ENCODE measurements at regions not wholly inside any gene's neighbourhood (a gene's known extent, or its start where the extent isn't known, plus 50 kb on each side); places are given as distances from the start of the nearest gene placed in this dataset.

DNA sequence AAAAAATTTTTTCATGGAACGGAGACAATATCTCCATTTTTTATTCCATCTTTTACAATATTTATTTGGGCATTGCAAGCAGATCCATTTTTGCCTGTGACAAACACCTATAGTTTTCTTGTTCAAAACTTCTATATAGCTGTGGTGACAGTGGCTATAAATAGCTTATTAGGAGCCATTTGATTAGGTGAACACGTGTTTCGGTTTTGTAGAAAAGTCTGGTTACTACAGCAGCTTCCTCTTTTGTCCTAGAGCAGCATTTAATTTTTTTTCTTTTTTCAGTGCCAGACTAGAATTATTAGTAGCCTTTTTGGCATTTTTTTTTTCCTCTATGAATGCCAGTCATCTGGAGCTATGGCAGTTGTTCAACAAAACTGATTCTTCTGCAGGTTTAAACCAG, 123.5 kb downstream of the RXFP2 start:
- no peak overlapping the region for H3K4me2 ChIP-seq (ENCODE audit: low read length)
- H3K36me3 ChIP-seq (ENCODE audit: control insufficient read depth, low read length): no peaks in the 10 kb centered on the region
- TF ChIP-seq EZH2phosphoT487 (IDR thresholded peaks at IDR 0.05; ENCODE audit: borderline replicate concordance, low read length): no peak
- no peak for TF ChIP-seq CTCF (IDR thresholded peaks at IDR 0.05; ENCODE audit: low read depth, low read length, poor library complexity, severe bottlenecking)
- H4K20me1 ChIP-seq (ENCODE audit: control insufficient read depth, insufficient read depth, low read depth, low read length): no peaks in the 10 kb centered on the region
- H3K9me2 ChIP-seq (replicated peaks; ENCODE audit: control insufficient read depth, low read length): no peaks in the 10 kb centered on the region
- H3K27ac ChIP-seq (ENCODE audit: low read depth, low read length): no peak overlapping the region
- no peaks in the 10 kb centered on the region for H3K4me1 ChIP-seq (ENCODE audit: control insufficient read depth, low read length)
- no peaks in the 10 kb centered on the region for H3K9me3 ChIP-seq (ENCODE audit: control insufficient read depth, insufficient read depth, low read length)
- H3K27me3 ChIP-seq (ENCODE audit: control insufficient read depth, low read length): peaks cover 6% of the 10 kb centered on the region
- no peak overlapping the region for H3K4me3 ChIP-seq (ENCODE audit: low read length)
- H3K79me2 ChIP-seq (ENCODE audit: control insufficient read depth, low read length): no peaks in the 10 kb centered on the region
- no peaks in the 10 kb centered on the region for H3F3A ChIP-seq (ENCODE audit: control insufficient read depth, insufficient read depth)

GRCh38 chr13:31864307-31864706, 125.0 kb downstream of the RXFP2 start:
- no peaks in the 10 kb centered on the region for H3K4me1 ChIP-seq (ENCODE audit: control insufficient read depth, low read length)
- H3F3A ChIP-seq (ENCODE audit: control insufficient read depth, insufficient read depth): no peaks in the 10 kb centered on the region

DNA sequence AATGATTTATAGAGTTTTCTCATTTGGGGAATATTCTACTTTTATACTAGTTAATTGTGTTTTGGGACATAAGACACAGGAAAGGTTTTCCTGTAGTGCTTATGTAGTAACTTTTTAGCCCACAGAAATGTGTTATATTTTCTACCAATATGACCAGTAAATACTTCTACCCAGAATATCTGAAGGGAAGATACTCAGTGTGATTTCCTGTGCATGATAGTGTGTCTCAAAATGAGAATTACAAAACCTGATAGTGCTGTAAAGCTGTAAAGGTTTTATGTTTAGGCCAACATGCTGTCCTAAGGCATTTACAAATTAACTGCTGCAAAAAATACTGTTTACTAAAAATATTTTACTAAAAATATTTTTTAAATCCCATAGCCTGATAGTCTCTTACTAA, 126.8 kb downstream of the RXFP2 start:
- Histone ChIP-seq H3K36me3 (ENCODE audit: control insufficient read depth, low read length) (no peaks in the 10 kb centered on the region), H3K27me3 (ENCODE audit: control insufficient read depth, low read length) (no peaks in the 10 kb centered on the region), H4K20me1 (ENCODE audit: control insufficient read depth, insufficient read depth, low read depth, low read length) (no peaks in the 10 kb centered on the region), H3K4me2 (ENCODE audit: low read length) (no peak overlapping the region), H3K79me2 (ENCODE audit: control insufficient read depth, low read length) (no peaks in the 10 kb centered on the region), H3K9me2 (replicated peaks; ENCODE audit: control insufficient read depth, low read length) (no peaks in the 10 kb centered on the region), H3K9me3 (ENCODE audit: control insufficient read depth, insufficient read depth, low read length) (no peaks in the 10 kb centered on the region), H3F3A (ENCODE audit: control insufficient read depth, insufficient read depth) (no peaks in the 10 kb centered on the region), H3K27ac (ENCODE audit: low read depth, low read length) (no peak overlapping the region), H3K4me1 (ENCODE audit: control insufficient read depth, low read length) (no peaks in the 10 kb centered on the region), H3K4me3 (ENCODE audit: low read length) (no peak overlapping the region)
- TF ChIP-seq EZH2phosphoT487 (IDR thresholded peaks at IDR 0.05; ENCODE audit: borderline replicate concordance, low read length): no peak
- TF ChIP-seq CTCF (IDR thresholded peaks at IDR 0.05; ENCODE audit: low read depth, low read length, poor library complexity, severe bottlenecking): no peak

More at GRCh38 chr13:31864307-31864706, 125.0 kb downstream of the RXFP2 start:
- Histone ChIP-seq H3K27me3 (ENCODE audit: control insufficient read depth, low read length) (peaks cover 4% of the 10 kb centered on the region; the same call in 1 of the 2 replicates), H3K79me2 (ENCODE audit: control insufficient read depth, low read length) (no peaks in the 10 kb centered on the region), H3K27ac (ENCODE audit: low read depth, low read length) (no peak overlapping the region), H3K4me2 (ENCODE audit: low read length) (no peak overlapping the region), H3K9me3 (ENCODE audit: control insufficient read depth, insufficient read depth, low read length) (no peaks in the 10 kb centered on the region), H3K9me2 (replicated peaks; ENCODE audit: control insufficient read depth, low read length) (no peaks in the 10 kb centered on the region), H4K20me1 (ENCODE audit: control insufficient read depth, insufficient read depth, low read depth, low read length) (no peaks in the 10 kb centered on the region), H3K4me3 (ENCODE audit: low read length) (no peak overlapping the region), H3K36me3 (ENCODE audit: control insufficient read depth, low read length) (no peaks in the 10 kb centered on the region)
- TF ChIP-seq CTCF (IDR thresholded peaks at IDR 0.05; ENCODE audit: low read depth, low read length, poor library complexity, severe bottlenecking) (no peak), EZH2phosphoT487 (IDR thresholded peaks at IDR 0.05; ENCODE audit: borderline replicate concordance, low read length) (no peak)

DNA sequence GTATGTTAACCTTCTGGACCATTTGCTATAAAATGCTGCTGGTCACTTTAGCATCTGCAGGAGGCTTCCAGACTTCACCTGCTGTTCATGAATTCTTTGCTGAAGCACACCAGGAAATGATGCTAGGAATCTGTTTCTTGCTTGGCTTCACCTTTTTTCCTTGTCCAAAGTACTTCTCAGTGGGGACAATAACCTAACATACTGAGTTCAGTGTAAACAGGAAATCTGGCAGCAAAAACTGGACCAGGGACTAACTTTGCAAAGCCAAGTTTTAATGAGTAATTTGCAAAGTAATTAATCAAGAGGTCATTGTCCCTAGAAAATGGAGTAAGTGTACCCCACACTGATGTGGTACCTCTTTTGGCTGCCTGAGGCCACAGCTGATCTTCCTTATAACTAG, 128.4 kb downstream of the RXFP2 start:
- TF ChIP-seq CTCF (IDR thresholded peaks at IDR 0.05; ENCODE audit: low read depth, low read length, poor library complexity, severe bottlenecking): no peak
- no peak for TF ChIP-seq EZH2phosphoT487 (IDR thresholded peaks at IDR 0.05; ENCODE audit: borderline replicate concordance, low read length)
- no peaks in the 10 kb centered on the region for H3K9me3 ChIP-seq (ENCODE audit: control insufficient read depth, insufficient read depth, low read length)
- no peaks in the 10 kb centered on the region for H4K20me1 ChIP-seq (ENCODE audit: control insufficient read depth, insufficient read depth, low read depth, low read length)
- H3F3A ChIP-seq (ENCODE audit: control insufficient read depth, insufficient read depth): no peaks in the 10 kb centered on the region
- H3K4me2 ChIP-seq (ENCODE audit: low read length): no peak overlapping the region
- H3K4me1 ChIP-seq (ENCODE audit: control insufficient read depth, low read length): no peaks in the 10 kb centered on the region
- H3K79me2 ChIP-seq (ENCODE audit: control insufficient read depth, low read length): no peaks in the 10 kb centered on the region
- H3K36me3 ChIP-seq (ENCODE audit: control insufficient read depth, low read length): no peaks in the 10 kb centered on the region
- H3K27ac ChIP-seq (ENCODE audit: low read depth, low read length): no peak overlapping the region
- no peaks in the 10 kb centered on the region for H3K9me2 ChIP-seq (replicated peaks; ENCODE audit: control insufficient read depth, low read length)
- H3K27me3 ChIP-seq (ENCODE audit: control insufficient read depth, low read length): no peaks in the 10 kb centered on the region
- H3K4me3 ChIP-seq (ENCODE audit: low read length): no peak overlapping the region

Measured in DOHH2 (cell line).